Osteoblast (primary cell): ENCODE measurements at regions not wholly inside any gene's neighbourhood (a gene's known extent, or its start where the extent isn't known, plus 50 kb on each side); places are given as distances from the start of the nearest gene placed in this dataset.

Experiments
- DNase-seq: peaks from one replicate; pipeline ENCODE4 v3.0.0; 2011; ENCODE audit warnings: low spot score, mixed read lengths; ENCODE audit not compliant: insufficient read length; ENCODE audit errors: missing footprints
- H2AFZ ChIP-seq: 2 replicates; pipeline ENCODE4 v1.6.0; 2011; ENCODE audit warnings: mild to moderate bottlenecking, low read length
- H3K27ac ChIP-seq: 2 replicates; pipeline ENCODE4 v1.5.1; 2011; ENCODE audit warnings: mild to moderate bottlenecking, low read depth, low read length, moderate library complexity
- H3K27me3 ChIP-seq: 2 replicates; pipeline ENCODE4 v1.6.0; 2012; ENCODE audit warnings: mild to moderate bottlenecking, control low read depth, inconsistent platforms, low read length, moderate library complexity; ENCODE audit not compliant: insufficient read depth
- H3K36me3 ChIP-seq: 2 replicates; pipeline ENCODE4 v1.5.1; 2011; ENCODE audit warnings: mild to moderate bottlenecking, low read length, control low read depth, moderate library complexity; ENCODE audit not compliant: insufficient read depth
- H3K4me1 ChIP-seq: 2 replicates; pipeline ENCODE4 v1.5.1; 2011; ENCODE audit warnings: mild to moderate bottlenecking, low read length, control low read depth, moderate library complexity; ENCODE audit not compliant: insufficient read depth
- H3K4me2 ChIP-seq: 2 replicates; pipeline ENCODE4 v1.6.0; 2011; ENCODE audit warnings: mild to moderate bottlenecking, low read length; ENCODE audit not compliant: insufficient read depth
- H3K4me3 ChIP-seq: fragments of 200-600 bp; sonication (generic); 3 replicates; pipeline ENCODE4 v1.5.1; 2012; ENCODE audit warnings: mild to moderate bottlenecking, low read length, inconsistent platforms; ENCODE audit not compliant: insufficient read depth
- H3K79me2 ChIP-seq: 2 replicates; pipeline ENCODE4 v1.6.0; 2012; ENCODE audit warnings: mild to moderate bottlenecking, low read length, control low read depth, inconsistent platforms; ENCODE audit not compliant: insufficient read depth
- H3K9me3 ChIP-seq: 2 replicates; pipeline ENCODE4 v1.5.1; 2011; ENCODE audit warnings: low read depth, low read length, control low read depth
- H4K20me1 ChIP-seq: 2 replicates; pipeline ENCODE4 v1.6.0; 2012; ENCODE audit warnings: mild to moderate bottlenecking, low read length, control low read depth; ENCODE audit not compliant: insufficient read depth
- TF ChIP-seq, protein P1 (sequence below): IDR thresholded peaks from 2 replicates; pipeline ENCODE4 v1.5.1; 2011; ENCODE audit warnings: mild to moderate bottlenecking, low read depth, low read length, moderate library complexity; ENCODE audit errors: extremely low read depth

DNA sequence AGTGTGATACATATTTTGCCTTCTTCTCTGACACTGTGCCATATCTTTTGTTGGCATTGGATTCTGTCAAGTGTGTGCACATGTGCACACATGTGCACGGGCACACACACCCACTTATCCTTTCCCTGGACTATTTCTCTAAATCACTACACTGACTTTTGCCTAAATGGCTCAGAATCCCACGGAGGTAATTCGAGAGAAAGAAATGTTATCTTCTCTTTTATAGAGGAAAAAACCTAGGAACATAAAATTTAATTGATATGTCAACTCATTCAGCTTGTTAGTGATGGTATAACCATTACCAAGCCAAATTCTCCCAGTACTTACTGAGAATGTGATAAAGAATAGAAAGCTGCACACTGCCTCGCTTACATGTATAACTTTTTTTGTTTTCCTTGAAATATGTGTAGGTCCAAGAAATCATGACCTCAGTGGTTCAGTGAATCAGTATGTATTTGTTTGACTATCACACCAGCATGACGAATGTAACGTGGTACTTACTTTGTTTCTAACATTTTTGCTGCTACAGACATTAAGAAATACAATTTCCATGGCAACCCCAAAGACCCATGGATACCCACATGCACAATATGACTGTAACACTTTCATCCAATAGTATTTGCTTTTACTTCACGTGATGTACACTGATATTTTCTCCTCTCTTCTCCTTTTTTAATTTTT lies 163.0 kb downstream of the PCDH7 start:
- TF ChIP-seq, protein P1, sequence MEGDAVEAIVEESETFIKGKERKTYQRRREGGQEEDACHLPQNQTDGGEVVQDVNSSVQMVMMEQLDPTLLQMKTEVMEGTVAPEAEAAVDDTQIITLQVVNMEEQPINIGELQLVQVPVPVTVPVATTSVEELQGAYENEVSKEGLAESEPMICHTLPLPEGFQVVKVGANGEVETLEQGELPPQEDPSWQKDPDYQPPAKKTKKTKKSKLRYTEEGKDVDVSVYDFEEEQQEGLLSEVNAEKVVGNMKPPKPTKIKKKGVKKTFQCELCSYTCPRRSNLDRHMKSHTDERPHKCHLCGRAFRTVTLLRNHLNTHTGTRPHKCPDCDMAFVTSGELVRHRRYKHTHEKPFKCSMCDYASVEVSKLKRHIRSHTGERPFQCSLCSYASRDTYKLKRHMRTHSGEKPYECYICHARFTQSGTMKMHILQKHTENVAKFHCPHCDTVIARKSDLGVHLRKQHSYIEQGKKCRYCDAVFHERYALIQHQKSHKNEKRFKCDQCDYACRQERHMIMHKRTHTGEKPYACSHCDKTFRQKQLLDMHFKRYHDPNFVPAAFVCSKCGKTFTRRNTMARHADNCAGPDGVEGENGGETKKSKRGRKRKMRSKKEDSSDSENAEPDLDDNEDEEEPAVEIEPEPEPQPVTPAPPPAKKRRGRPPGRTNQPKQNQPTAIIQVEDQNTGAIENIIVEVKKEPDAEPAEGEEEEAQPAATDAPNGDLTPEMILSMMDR, result no peak

DNA sequence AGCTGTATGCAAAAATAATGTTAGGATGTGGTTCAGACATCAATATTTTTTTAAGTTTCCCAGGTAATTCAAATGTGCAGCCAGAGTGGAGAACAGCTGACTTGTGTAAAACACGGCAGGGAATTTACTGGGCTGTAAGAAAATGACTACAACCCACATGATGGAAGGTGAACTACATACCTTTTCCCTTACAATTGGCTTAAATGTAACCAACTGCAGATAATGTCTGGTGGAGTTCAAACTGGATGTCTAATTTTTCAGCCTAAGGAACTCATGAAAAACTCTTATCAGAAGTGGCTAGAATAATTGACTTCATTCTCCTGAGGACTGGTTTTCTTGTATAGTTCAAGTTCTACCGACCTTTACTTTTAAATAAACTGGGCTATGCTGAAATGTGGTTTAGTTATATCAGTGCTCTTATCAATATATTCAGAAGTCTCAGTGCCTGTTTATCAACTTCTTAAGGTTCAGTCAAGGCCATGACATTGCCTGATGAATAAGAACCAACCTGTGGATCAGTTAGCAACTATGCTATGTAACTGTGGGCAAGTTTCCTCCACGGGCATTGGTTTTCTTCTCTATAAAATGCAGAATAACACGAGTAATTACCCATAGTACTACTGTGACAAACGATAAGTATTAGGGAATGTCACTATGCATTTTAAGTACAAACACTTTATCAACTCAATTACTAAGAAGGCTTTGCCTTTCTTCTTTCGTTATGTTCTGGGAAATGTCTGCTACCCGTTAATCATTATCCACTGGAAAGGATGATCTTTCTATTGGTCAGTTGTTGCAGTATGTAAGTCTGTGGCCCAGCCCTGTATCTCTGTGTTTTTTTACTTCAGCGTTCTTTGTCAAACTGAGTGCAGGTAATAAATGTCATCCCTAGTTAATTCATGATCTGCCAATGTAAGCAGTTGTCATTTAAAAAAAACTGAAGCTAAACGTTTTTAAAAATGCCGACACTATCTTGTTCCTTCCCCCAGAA lies 181.6 kb downstream of the PCDH7 start:
- Histone ChIP-seq H2AFZ (no peak overlapping the region), H4K20me1 (no peaks in the 10 kb centered on the region), H3K79me2 (no peaks in the 10 kb centered on the region), H3K9me3 (no peaks in the 10 kb centered on the region), H3K4me1 (no peaks in the 10 kb centered on the region), H3K36me3 (no peaks in the 10 kb centered on the region), H3K27me3 (no peaks in the 10 kb centered on the region), H3K4me3 (no peak overlapping the region), H3K27ac (no peak overlapping the region), H3K4me2 (no peak overlapping the region)
- no peak for DNase-seq
- TF ChIP-seq, protein P1, result no peak

More for the DNA sequence above, 163.0 kb downstream of the PCDH7 start:
- DNase-seq, result no peak
- Histone ChIP-seq H3K9me3 (no peaks in the 10 kb centered on the region), H3K4me2 (no peak overlapping the region), H3K79me2 (no peaks in the 10 kb centered on the region), H4K20me1 (no peaks in the 10 kb centered on the region), H3K4me1 (no peaks in the 10 kb centered on the region), H3K27ac (no peak overlapping the region), H3K36me3 (no peaks in the 10 kb centered on the region), H3K4me3 (no peak overlapping the region), H2AFZ (no peak overlapping the region), H3K27me3 (no peaks in the 10 kb centered on the region)

DNA sequence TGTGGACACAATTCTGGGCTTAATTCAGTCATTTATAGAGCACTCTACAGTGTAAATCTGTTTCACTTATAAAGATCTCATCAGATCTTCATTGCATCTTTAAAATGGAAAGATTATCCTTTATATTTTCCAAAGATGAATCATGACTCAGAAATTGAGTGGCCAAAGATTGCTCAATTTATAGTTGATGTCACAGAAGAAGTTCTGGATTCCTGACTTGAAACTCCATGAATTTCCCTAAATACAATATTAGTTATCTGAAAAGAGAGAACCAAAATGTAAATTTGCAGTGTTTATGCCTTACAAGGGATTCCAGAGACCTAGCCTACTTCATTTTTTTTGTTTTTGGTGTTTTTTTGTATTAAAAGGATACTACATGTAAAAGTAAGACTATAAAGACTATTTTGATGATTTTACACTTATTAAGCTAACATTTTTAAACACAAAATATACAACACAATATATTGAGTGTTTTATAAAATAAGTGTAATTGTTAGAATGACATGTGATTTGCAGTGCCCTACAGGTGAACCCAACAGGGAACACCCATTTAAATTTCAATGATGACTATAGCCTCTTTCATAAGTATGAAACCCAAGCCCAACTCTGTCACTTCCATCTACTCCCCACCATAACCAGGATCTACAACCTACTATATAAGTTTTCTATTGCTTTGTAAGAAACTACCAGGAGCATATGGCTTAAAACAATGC lies 183.5 kb downstream of the PCDH7 start:
- H2AFZ ChIP-seq, result no peak overlapping the region
- no peaks in the 10 kb centered on the region for H3K79me2 ChIP-seq
- no peak overlapping the region for H3K4me2 ChIP-seq
- no peaks in the 10 kb centered on the region for H4K20me1 ChIP-seq
- H3K36me3 ChIP-seq, result no peaks in the 10 kb centered on the region
- no peaks in the 10 kb centered on the region for H3K27me3 ChIP-seq
- no peaks in the 10 kb centered on the region for H3K9me3 ChIP-seq
- H3K4me3 ChIP-seq, result no peak overlapping the region
- no peaks in the 10 kb centered on the region for H3K4me1 ChIP-seq
- no peak overlapping the region for H3K27ac ChIP-seq
- no peak for DNase-seq
- TF ChIP-seq, protein P1, result no peak
